H1 (cell line): ENCODE measurements at regions not wholly inside any gene's neighbourhood (a gene's known extent, or its start where the extent isn't known, plus 50 kb on each side); places are given as distances from the start of the nearest gene placed in this dataset.

Experiments used
- CTCF ChIA-PET: fragments of 300-600 bp; sonication (Branson Sonifier 250); formaldehyde crosslinking; loops from one replicate; lab custom pipeline; 2021; ENCODE audit not compliant: partially characterized antibody; lab: Charles Lee
- POLR2A ChIA-PET: fragments of 300-600 bp; sonication (Branson Sonifier 250); formaldehyde crosslinking; loops from one replicate; lab custom pipeline; 2021; ENCODE audit warnings: inconsistent platforms; ENCODE audit not compliant: partially characterized antibody; lab: Charles Lee
- DNase-seq, 2 experiments: peaks; one replicate each; pipeline versions ENCODE4 v3.0.0 to v3.0.0-alpha.2; 2010 to 2022; ENCODE audit warnings: low spot score in 2 of 2, low read depth in 1 of 2, mixed read lengths in 1 of 2
- FAIRE-seq: peaks from 2 replicates; lab custom pipeline; 2011; peaks lifted over from hg19 to GRCh38; lab: Jason Lieb, UNC
- H2AFZ ChIP-seq: 2 replicates; pipeline ENCODE4 v1.8.1; 2012; ENCODE audit warnings: low read length, inconsistent platforms
- H2AK5ac ChIP-seq: 2 replicates; pipeline ENCODE4 v1.6.1; 2013; ENCODE audit warnings: low read depth, low read length
- H2BK120ac ChIP-seq: replicated peaks from 2 replicates; pipeline ENCODE3; 2013; ENCODE audit warnings: low read depth, low read length, inconsistent platforms
- H2BK12ac ChIP-seq: 2 replicates; pipeline ENCODE4 v1.6.1; 2013; ENCODE audit warnings: low read depth, low read length
- H2BK15ac ChIP-seq: 2 replicates; pipeline ENCODE4 v1.6.1; 2013; ENCODE audit warnings: low read length
- H2BK20ac ChIP-seq: 2 replicates; pipeline ENCODE4 v1.6.1; 2013; ENCODE audit warnings: low read length
- H2BK5ac ChIP-seq: 2 replicates; pipeline ENCODE4 v1.6.1; 2013; ENCODE audit warnings: low read depth, low read length
- H3K14ac ChIP-seq: 2 replicates; pipeline ENCODE4 v1.6.1; 2013; ENCODE audit warnings: inconsistent platforms; ENCODE audit not compliant: insufficient read length
- H3K18ac ChIP-seq: 2 replicates; pipeline ENCODE4 v1.6.1; 2013; ENCODE audit warnings: low read length; ENCODE audit errors: extremely low read depth
- H3K23ac ChIP-seq: 2 replicates; pipeline ENCODE4 v1.6.1; 2013; ENCODE audit warnings: inconsistent platforms; ENCODE audit not compliant: insufficient read length
- H3K23me2 ChIP-seq: 2 replicates; pipeline ENCODE4 v1.6.1; 2013; ENCODE audit warnings: low read depth, low read length
- H3K27ac ChIP-seq: 2 replicates; pipeline ENCODE4 v1.6.1; 2011; ENCODE audit warnings: low read depth, low read length, inconsistent platforms
- H3K27me3 ChIP-seq, 4 experiments: replicated peaks in 1 of 4; 1 replicate in 1 of 4; 2 replicates in 3 of 4; pipeline versions ENCODE4 v1.6.1 to v1.8.1; 2011 to 2013; ENCODE audit warnings: low read length in 3 of 4, mild to moderate bottlenecking in 3 of 4, inconsistent platforms in 2 of 4, mixed read lengths in 2 of 4, moderate library complexity in 1 of 4; ENCODE audit not compliant: control insufficient read depth in 3 of 4, insufficient read depth in 3 of 4; ENCODE audit errors: extremely low read depth in 1 of 4
- H3K36me3 ChIP-seq, 4 experiments: 2 replicates each; pipeline versions ENCODE4 v1.6.1 to v1.8.1; 2011 to 2013; ENCODE audit warnings: mild to moderate bottlenecking in 4 of 4, low read length in 3 of 4, moderate library complexity in 2 of 4, control low read depth in 1 of 4, inconsistent platforms in 1 of 4; ENCODE audit not compliant: insufficient read depth in 4 of 4, control insufficient read depth in 2 of 4
- H3K4ac ChIP-seq: replicated peaks from 2 replicates; pipeline ENCODE3; 2013; ENCODE audit warnings: low read length, low read depth, mixed read lengths, inconsistent platforms; ENCODE audit not compliant: insufficient read length
- H3K4me1 ChIP-seq, 4 experiments: replicated peaks in 1 of 4; 1 replicate in 1 of 4; 2 replicates in 3 of 4; pipeline versions ENCODE4 v1.6.1 to v1.8.1; 2011 to 2013; ENCODE audit warnings: low read length in 3 of 4, inconsistent platforms in 2 of 4, mixed read lengths in 1 of 4; ENCODE audit not compliant: insufficient read depth in 4 of 4, control insufficient read depth in 3 of 4
- H3K4me2 ChIP-seq, 2 experiments: 2 replicates each; pipeline versions ENCODE4 v1.6.1 to v1.8.1; 2011 to 2013; ENCODE audit warnings: low read depth in 2 of 2, low read length in 2 of 2, control low read depth in 1 of 2, inconsistent platforms in 1 of 2, mild to moderate bottlenecking in 1 of 2; ENCODE audit not compliant: insufficient read depth in 1 of 2
- H3K4me3 ChIP-seq, 4 experiments: fragments of 200-600, 300-600 bp in 1 of 4; sonication (generic), shearing (Covaris generic), sonication (Bioruptor Twin) in 1 of 4; 2 replicates each; pipeline versions ENCODE4 v1.5.1 to v1.8.1; 2011 to 2016; ENCODE audit warnings: low read length in 4 of 4, low read depth in 3 of 4, control low read depth in 2 of 4, inconsistent platforms in 2 of 4, mild to moderate bottlenecking in 2 of 4, mixed read lengths in 1 of 4, moderate library complexity in 1 of 4; ENCODE audit not compliant: insufficient read depth in 2 of 4; ENCODE audit errors: extremely low read depth in 1 of 4
- H3K56ac ChIP-seq: replicated peaks from 2 replicates; pipeline ENCODE3; 2013; ENCODE audit warnings: low read depth, mild to moderate bottlenecking, mixed read lengths, low read length, inconsistent platforms; ENCODE audit not compliant: insufficient read length
- H3K79me1 ChIP-seq: 2 replicates; pipeline ENCODE4 v1.6.1; 2013; ENCODE audit warnings: low read depth, low read length, control low read depth
- H3K79me2 ChIP-seq, 2 experiments: 2 replicates each; pipeline versions ENCODE4 v1.6.1 to v1.8.1; 2012 to 2013; ENCODE audit warnings: low read length in 2 of 2, mild to moderate bottlenecking in 2 of 2, inconsistent platforms in 1 of 2; ENCODE audit not compliant: insufficient read depth in 2 of 2, control insufficient read depth in 1 of 2
- H3K9ac ChIP-seq, 4 experiments: replicated peaks in 1 of 4; 1 replicate in 1 of 4; 2 replicates in 3 of 4; pipeline versions ENCODE4 v1.6.1 to v1.8.1; 2011 to 2013; ENCODE audit warnings: low read depth in 3 of 4, low read length in 3 of 4, control low read depth in 2 of 4, mild to moderate bottlenecking in 2 of 4, moderate library complexity in 2 of 4, inconsistent platforms in 1 of 4; ENCODE audit errors: extremely low read depth in 1 of 4
- H3K9me3 ChIP-seq, 2 experiments: 2 replicates each; pipeline versions ENCODE4 v1.6.1 to v1.8.1; 2012 to 2013; ENCODE audit warnings: mild to moderate bottlenecking in 2 of 2, moderate library complexity in 2 of 2, control low read depth in 1 of 2, inconsistent platforms in 1 of 2, low read depth in 1 of 2, low read length in 1 of 2, mixed read lengths in 1 of 2; ENCODE audit not compliant: insufficient read depth in 2 of 2
- H4K20me1 ChIP-seq, 2 experiments: replicated peaks in 1 of 2; 2 replicates each; pipeline versions ENCODE3 to v1.8.1; 2011 to 2013; ENCODE audit warnings: inconsistent platforms in 2 of 2, low read length in 2 of 2, mild to moderate bottlenecking in 1 of 2; ENCODE audit not compliant: insufficient read depth in 2 of 2, control insufficient read depth in 1 of 2
- H4K5ac ChIP-seq: 2 replicates; pipeline ENCODE4 v1.6.1; 2013; ENCODE audit warnings: low read length, low read depth, mixed read lengths, inconsistent platforms; ENCODE audit not compliant: insufficient read length
- H4K8ac ChIP-seq: 2 replicates; pipeline ENCODE4 v1.8.0; 2013; ENCODE audit warnings: mild to moderate bottlenecking, moderate library complexity, low read length, inconsistent platforms; ENCODE audit not compliant: insufficient read depth; ENCODE audit errors: extremely low read depth
- H4K91ac ChIP-seq: replicated peaks from 2 replicates; pipeline ENCODE3; 2013; ENCODE audit warnings: low read length, mixed read lengths, inconsistent platforms; ENCODE audit not compliant: insufficient read length
- CBX5 ChIP-seq: fragments of 300-800, 300-1000 bp; sonication (generic); IDR thresholded peaks from 2 replicates; pipeline ENCODE4 v1.7.1; 2016; ENCODE audit warnings: antibody characterized with exemption, low read length, low read depth
- CEBPB ChIP-seq: IDR thresholded peaks from 2 replicates; pipeline ENCODE4 v1.6.1; 2012; ENCODE audit warnings: low read depth, low read length
- EP300 ChIP-seq, 2 experiments: IDR thresholded peaks; 1 replicate in 1 of 2; 2 replicates in 1 of 2; pipeline ENCODE4 v1.6.1; 2011 to 2012; ENCODE audit warnings: low read depth in 2 of 2, low read length in 2 of 2, mild to moderate bottlenecking in 2 of 2, borderline replicate concordance in 1 of 2, inconsistent platforms in 1 of 2, moderate library complexity in 1 of 2
- EZH2 ChIP-seq: fragments of 200-600 bp; sonication (generic); IDR thresholded peaks from 2 replicates; pipeline ENCODE4 v1.7.1; 2012; ENCODE audit warnings: low read depth, mild to moderate bottlenecking, moderate library complexity, low read length, inconsistent platforms; ENCODE audit not compliant: severe bottlenecking
- JUND ChIP-seq: IDR thresholded peaks from 2 replicates; pipeline ENCODE4 v1.6.1; 2011; ENCODE audit warnings: mild to moderate bottlenecking, improper control_type of control experiment, low read length
- POLR2A ChIP-seq, 2 experiments: IDR thresholded peaks; 1 replicate in 1 of 2; 2 replicates in 1 of 2; pipeline ENCODE4 v1.6.1; 2011; ENCODE audit warnings: low read depth in 2 of 2, low read length in 2 of 2, mild to moderate bottlenecking in 2 of 2; ENCODE audit errors: control extremely low read depth in 1 of 2
- POLR2AphosphoS5 ChIP-seq: IDR thresholded peaks from 2 replicates; pipeline ENCODE4 v1.6.1; 2011; ENCODE audit warnings: low read depth, low read length
- POU5F1 ChIP-seq: IDR thresholded peaks from 2 replicates; pipeline ENCODE4 v1.6.1; 2011; ENCODE audit warnings: low read depth, mild to moderate bottlenecking, low read length, moderate library complexity
- RBBP5 ChIP-seq: IDR thresholded peaks from 2 replicates; pipeline ENCODE4 v1.7.1; 2012; ENCODE audit warnings: low read depth, mild to moderate bottlenecking, inconsistent platforms, low read length, moderate library complexity, borderline replicate concordance
- RFX5 ChIP-seq: IDR thresholded peaks from 2 replicates; pipeline ENCODE4 v1.6.1; 2011; ENCODE audit warnings: low read depth, low read length, improper control_type of control experiment, borderline replicate concordance
- SAP30 ChIP-seq: fragments of 300-600 bp; sonication (generic); IDR thresholded peaks from 2 replicates; pipeline ENCODE4 v1.7.1; 2012; ENCODE audit warnings: low read length, moderate library complexity, mild to moderate bottlenecking, inconsistent platforms; ENCODE audit not compliant: insufficient read depth, insufficient replicate concordance
- SP1 ChIP-seq: IDR thresholded peaks from 2 replicates; pipeline ENCODE4 v1.6.1; 2011; ENCODE audit warnings: low read depth, low read length
- SUZ12 ChIP-seq: fragments of 200-600 bp; sonication (generic); IDR thresholded peaks from 2 replicates; pipeline ENCODE4 v1.6.1; 2012; ENCODE audit warnings: mild to moderate bottlenecking, inconsistent platforms, low read length, moderate library complexity, mixed read lengths
- TAF1 ChIP-seq: IDR thresholded peaks from 2 replicates; pipeline ENCODE4 v1.6.1; 2011; ENCODE audit warnings: mild to moderate bottlenecking, low read depth, low read length
- ZNF274 ChIP-seq: IDR thresholded peaks from 2 replicates; pipeline ENCODE4 v1.7.0; 2012; ENCODE audit warnings: low read length, borderline replicate concordance; ENCODE audit errors: extremely low read depth
- TF ChIP-seq, protein P1 (sequence below): IDR thresholded peaks from 2 replicates; pipeline ENCODE4 v1.6.1; 2011; ENCODE audit warnings: low read depth, mild to moderate bottlenecking, low read length; ENCODE audit not compliant: insufficient read depth

DNA sequence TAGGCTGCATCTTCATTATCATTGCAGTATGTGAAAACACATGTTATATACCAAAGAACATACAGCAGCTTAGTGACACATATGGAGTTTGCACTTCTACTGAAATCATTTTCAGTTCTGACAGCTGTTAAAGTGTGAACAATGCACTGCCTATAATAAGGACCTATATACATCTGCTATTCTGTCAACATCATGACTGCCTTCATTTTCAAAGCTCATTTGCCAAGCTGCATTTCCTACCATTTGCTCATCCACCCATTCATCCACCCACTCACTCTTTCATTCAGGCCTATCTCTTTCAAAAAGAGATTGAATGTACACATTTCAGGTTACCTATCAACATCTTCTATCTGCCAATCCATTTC, 81.7 kb upstream of the STK17B start:
- Histone ChIP-seq H3K4ac (no peak overlapping the region), H2BK5ac (no peak overlapping the region), H2AFZ (no peak overlapping the region), H4K91ac (no peak overlapping the region), H2BK120ac (no peak overlapping the region), H2BK15ac (no peak overlapping the region), H3K79me2 (no peaks in the 10 kb centered on the region), H3K27ac (no peak overlapping the region), H3K9me3 (no peaks in the 10 kb centered on the region), H3K9ac (no peak overlapping the region), H4K5ac (no peak overlapping the region), H3K4me3 (no peak overlapping the region), H3K23ac (no peak overlapping the region), H4K20me1 (no peaks in the 10 kb centered on the region), H3K27me3 (no peaks in the 10 kb centered on the region), H3K56ac (no peak overlapping the region), H2AK5ac (no peak overlapping the region), H2BK20ac (no peak overlapping the region), H3K4me1 (no peaks in the 10 kb centered on the region), H4K8ac (no peak overlapping the region), H3K36me3 (no peaks in the 10 kb centered on the region), H3K79me1 (no peaks in the 10 kb centered on the region), H2BK12ac (no peak overlapping the region), H3K4me2 (no peak overlapping the region), H3K18ac (no peak overlapping the region), H3K23me2 (no peaks in the 10 kb centered on the region; the same call in 1 of the 2 replicates), H3K14ac (no peak overlapping the region)
- DNase-seq (no peak), FAIRE-seq (no peak)
- TF ChIP-seq CBX5: no peak
- no peak for TF ChIP-seq POLR2A (IDR thresholded peaks at IDR 0.05; ENCODE audit: control extremely low read depth in 1 of 2, low read depth in 2 of 2, low read length in 2 of 2)
- no peak for TF ChIP-seq JUND
- no peak for TF ChIP-seq SUZ12
- no peak for TF ChIP-seq RBBP5
- TF ChIP-seq EP300 (IDR thresholded peaks at IDR 0.05; ENCODE audit: borderline replicate concordance in 1 of 2, low read depth in 2 of 2, low read length in 2 of 2): no peak
- TF ChIP-seq ZNF274: no peak
- no peak for TF ChIP-seq EZH2
- no peak for TF ChIP-seq SAP30
- no peak for TF ChIP-seq CEBPB
- TF ChIP-seq POLR2AphosphoS5: no peak
- TF ChIP-seq, protein P1, sequence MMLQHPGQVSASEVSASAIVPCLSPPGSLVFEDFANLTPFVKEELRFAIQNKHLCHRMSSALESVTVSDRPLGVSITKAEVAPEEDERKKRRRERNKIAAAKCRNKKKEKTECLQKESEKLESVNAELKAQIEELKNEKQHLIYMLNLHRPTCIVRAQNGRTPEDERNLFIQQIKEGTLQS: no peak
- TF ChIP-seq SP1: no peak
- no peak for TF ChIP-seq POU5F1
- no peak for TF ChIP-seq TAF1
- no peak for TF ChIP-seq RFX5
- POLR2A ChIA-PET: no interaction called here
- CTCF ChIA-PET: no interaction called here
